Upper lobe of left lung (tissue), 6 donors: ENCODE measurements at regions not wholly inside any gene's neighbourhood (a gene's known extent, or its start where the extent isn't known, plus 50 kb on each side); places are given as distances from the start of the nearest gene placed in this dataset.

Experiments
- ATAC-seq, 2 donors: fragments of 200-7000 bp; cut with Tn5 transposase; one replicate each; pipeline ENCODE4 v1.9.1; 2022; ENCODE audit warnings: mild to moderate bottlenecking in 2 of 2, moderate library complexity in 2 of 2; ENCODE audit not compliant: low FRiP score in 2 of 2
- DNase-seq, 2 donors: peaks; one replicate each; pipeline ENCODE4 v3.0.0-alpha.2; 2019 to 2020
- H3K27ac ChIP-seq, 4 donors: fragments of 200-600 bp; sonication (generic); one replicate each; pipeline ENCODE4 v1.5.1; 2016 to 2019
- H3K27me3 ChIP-seq, 4 donors: fragments of 200-600 bp; sonication (generic); one replicate each; pipeline ENCODE4 v1.5.1; 2017 to 2019
- H3K36me3 ChIP-seq, 4 donors: fragments of 200-600 bp; sonication (generic); one replicate each; pipeline ENCODE4 v1.5.1; 2016 to 2019
- H3K4me1 ChIP-seq, 4 donors: fragments of 200-600 bp; sonication (generic); one replicate each; pipeline ENCODE4 v1.5.1; 2018 to 2019
- H3K4me3 ChIP-seq, 4 donors: fragments of 200-600 bp; sonication (generic); one replicate each; pipeline ENCODE4 v1.5.1; 2017 to 2019; ENCODE audit warnings: mild to moderate bottlenecking in 2 of 4, moderate library complexity in 1 of 4
- H3K9me3 ChIP-seq, 4 donors: fragments of 200-600 bp; sonication (generic); one replicate each; pipeline ENCODE4 v1.5.1; 2018 to 2019
- EP300 ChIP-seq, 4 donors: sonication (generic); formaldehyde crosslinking; IDR thresholded peaks; one replicate each; pipeline ENCODE4 v1.5.1; 2017; ENCODE audit warnings: antibody characterized with exemption in 4 of 4, control low read depth in 2 of 4
- POLR2A ChIP-seq, 4 donors: fragments of 450-650 bp; IDR thresholded peaks; one replicate each; pipeline ENCODE4 v1.5.1; 2016 to 2017; ENCODE audit warnings: antibody characterized with exemption in 4 of 4, mild to moderate bottlenecking in 2 of 4
- POLR2AphosphoS5 ChIP-seq, 2 donors: sonication (generic); formaldehyde crosslinking; IDR thresholded peaks; one replicate each; pipeline ENCODE4 v1.5.1; 2017; ENCODE audit warnings: antibody characterized with exemption in 2 of 2
- WGBS, 2 donors: methylation state at CpG; one replicate each; pipeline ENCODE4 v1.1.5; 2017 to 2018; 5-methylcytosine and 5-hydroxymethylcytosine counted together
- TF ChIP-seq, protein P1 (sequence below), 6 experiments: fragments of 450-650 bp in 4 of 6; fragments of 200-600 bp in 2 of 6; sonication (generic) in 2 of 6; IDR thresholded peaks; one replicate each; pipeline ENCODE4 v1.5.1; 2016 to 2019; ENCODE audit warnings: antibody characterized with exemption in 6 of 6
- donor health status: DM: no; HTN: no; CAD: no; lungs with moderate emphysema.
- donor health status: DM: no; HTN: yes; CAD: no; lungs with severe emphysema.

DNA sequence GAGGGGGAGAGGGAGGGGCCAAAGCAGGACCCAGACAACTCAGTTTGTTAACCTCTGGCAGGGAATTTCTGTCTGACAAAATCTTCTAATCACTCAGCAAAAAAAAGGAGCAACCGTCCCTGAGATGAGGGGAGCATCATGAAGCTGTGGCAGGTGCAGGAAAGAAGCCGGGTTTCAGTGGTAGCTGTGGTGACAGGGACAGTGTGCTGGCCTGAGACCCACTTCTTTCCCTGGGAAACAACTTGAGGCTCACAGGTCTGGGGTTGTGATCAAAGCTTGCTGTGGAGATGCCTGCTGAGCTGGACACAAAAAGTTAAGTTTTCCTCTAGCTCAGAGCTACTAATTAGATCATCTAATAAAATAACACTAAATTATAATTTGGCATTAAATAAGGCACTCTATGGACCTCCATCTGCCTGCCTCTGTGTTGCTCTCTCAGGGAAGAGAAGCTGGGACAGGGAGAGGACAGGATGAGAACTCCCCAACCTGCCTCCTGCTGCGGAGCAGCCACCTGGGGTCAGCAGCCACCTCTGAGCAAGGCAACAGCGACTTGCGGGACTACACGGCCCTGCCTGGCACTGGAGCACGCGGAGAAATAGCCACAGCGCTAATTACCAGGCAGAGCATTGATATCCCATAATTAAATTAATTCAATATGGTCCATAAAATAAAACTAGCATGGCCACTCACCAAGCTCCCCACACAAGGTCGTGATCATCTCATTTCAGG is 104.6 kb upstream of the TEX51 start:
- WGBS, 2 donors: 53 to 64% methylated on average over 10 of the region's 10 CpGs
- ATAC-seq (no peak), DNase-seq (no peak)
- no peak for TF ChIP-seq EP300 (IDR thresholded peaks at IDR 0.05)
- TF ChIP-seq POLR2AphosphoS5 (IDR thresholded peaks at IDR 0.05): no peak
- no peak for TF ChIP-seq POLR2A (IDR thresholded peaks at IDR 0.05)
- TF ChIP-seq, protein P1, sequence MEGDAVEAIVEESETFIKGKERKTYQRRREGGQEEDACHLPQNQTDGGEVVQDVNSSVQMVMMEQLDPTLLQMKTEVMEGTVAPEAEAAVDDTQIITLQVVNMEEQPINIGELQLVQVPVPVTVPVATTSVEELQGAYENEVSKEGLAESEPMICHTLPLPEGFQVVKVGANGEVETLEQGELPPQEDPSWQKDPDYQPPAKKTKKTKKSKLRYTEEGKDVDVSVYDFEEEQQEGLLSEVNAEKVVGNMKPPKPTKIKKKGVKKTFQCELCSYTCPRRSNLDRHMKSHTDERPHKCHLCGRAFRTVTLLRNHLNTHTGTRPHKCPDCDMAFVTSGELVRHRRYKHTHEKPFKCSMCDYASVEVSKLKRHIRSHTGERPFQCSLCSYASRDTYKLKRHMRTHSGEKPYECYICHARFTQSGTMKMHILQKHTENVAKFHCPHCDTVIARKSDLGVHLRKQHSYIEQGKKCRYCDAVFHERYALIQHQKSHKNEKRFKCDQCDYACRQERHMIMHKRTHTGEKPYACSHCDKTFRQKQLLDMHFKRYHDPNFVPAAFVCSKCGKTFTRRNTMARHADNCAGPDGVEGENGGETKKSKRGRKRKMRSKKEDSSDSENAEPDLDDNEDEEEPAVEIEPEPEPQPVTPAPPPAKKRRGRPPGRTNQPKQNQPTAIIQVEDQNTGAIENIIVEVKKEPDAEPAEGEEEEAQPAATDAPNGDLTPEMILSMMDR (IDR thresholded peaks at IDR 0.05): no peak
- no peaks in the 10 kb centered on the region for H3K36me3 ChIP-seq
- no peaks in the 10 kb centered on the region for H3K27me3 ChIP-seq
- H3K4me3 ChIP-seq: no peak overlapping the region
- H3K9me3 ChIP-seq: no peaks in the 10 kb centered on the region
- no peak overlapping the region for H3K27ac ChIP-seq
- H3K4me1 ChIP-seq: no peaks in the 10 kb centered on the region

DNA sequence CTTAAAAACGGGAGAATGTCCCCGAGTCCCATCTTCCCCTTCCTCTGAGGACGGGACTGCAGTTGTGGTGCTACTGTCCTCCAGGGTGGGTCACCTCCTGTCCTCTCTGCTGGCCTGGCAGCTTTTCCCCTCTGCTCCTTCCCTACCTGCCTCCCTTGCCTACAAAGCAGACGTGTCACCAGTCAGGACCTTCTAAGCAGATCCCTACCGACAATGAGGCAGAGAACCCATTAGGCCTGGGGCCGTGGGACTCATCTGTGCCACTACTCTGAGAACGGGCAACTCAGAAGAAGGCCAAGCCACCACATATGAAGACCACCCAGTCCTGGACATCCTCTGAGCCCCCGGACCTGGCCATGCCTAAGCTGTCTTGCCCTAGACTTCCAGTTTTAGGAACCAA is 103.0 kb upstream of the TEX51 start:
- DNase-seq: no peak
- Histone ChIP-seq H3K27ac (no peak overlapping the region), H3K4me3 (no peak overlapping the region), H3K36me3 (no peaks in the 10 kb centered on the region), H3K27me3 (no peaks in the 10 kb centered on the region), H3K4me1 (no peaks in the 10 kb centered on the region), H3K9me3 (no peaks in the 10 kb centered on the region)
- TF ChIP-seq, protein P1 (IDR thresholded peaks at IDR 0.05): no peak
- TF ChIP-seq POLR2AphosphoS5 (IDR thresholded peaks at IDR 0.05) (no peak), POLR2A (IDR thresholded peaks at IDR 0.05) (no peak), EP300 (IDR thresholded peaks at IDR 0.05) (no peak)
- ATAC-seq: no peak
- WGBS, 2 donors: 79 to 92% methylated on average over 7 to 8 of the region's 8 CpGs

DNA sequence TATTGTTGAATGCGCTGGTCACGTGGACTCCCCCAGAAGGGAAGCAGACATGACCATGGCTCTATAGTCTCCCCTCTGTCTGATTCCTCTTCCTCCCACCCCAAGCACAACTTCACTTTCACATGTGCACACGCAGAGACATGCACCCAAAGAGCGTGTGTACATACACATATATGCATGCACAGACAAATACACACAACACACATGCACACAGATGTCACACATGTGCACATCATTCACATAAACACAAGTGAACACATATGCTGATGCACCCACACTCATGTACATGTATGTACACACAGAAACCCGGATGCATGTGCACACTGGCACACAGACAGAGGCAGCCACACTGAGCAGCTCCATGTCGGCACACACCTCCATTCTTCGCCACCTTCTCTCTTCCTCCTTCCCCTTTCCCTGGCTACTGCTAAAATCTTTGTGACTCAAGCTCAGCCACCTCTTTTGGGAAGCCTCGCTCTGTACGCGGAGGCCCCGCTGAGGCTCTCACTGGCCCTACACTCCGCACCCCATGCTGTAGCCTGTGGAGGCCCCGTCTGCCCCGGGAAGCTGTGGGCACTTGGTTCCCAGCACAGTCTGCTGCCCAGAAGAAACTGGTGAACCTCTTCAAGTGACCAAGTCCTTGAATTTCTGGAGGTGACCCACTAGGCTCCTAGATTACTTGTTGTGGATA is 101.6 kb upstream of the TEX51 start:
- DNase-seq (no peak), ATAC-seq (no peak)
- WGBS, 2 donors: 94% methylated on average over 12 to 14 of the region's 14 CpGs
- TF ChIP-seq POLR2AphosphoS5 (IDR thresholded peaks at IDR 0.05) (no peak), EP300 (IDR thresholded peaks at IDR 0.05) (no peak), POLR2A (IDR thresholded peaks at IDR 0.05) (no peak)
- TF ChIP-seq, protein P1 (IDR thresholded peaks at IDR 0.05): no peak
- Histone ChIP-seq H3K27ac (no peak overlapping the region), H3K9me3 (no peaks in the 10 kb centered on the region), H3K4me3 (no peak overlapping the region), H3K27me3 (no peaks in the 10 kb centered on the region), H3K36me3 (no peaks in the 10 kb centered on the region), H3K4me1 (no peaks in the 10 kb centered on the region)

DNA sequence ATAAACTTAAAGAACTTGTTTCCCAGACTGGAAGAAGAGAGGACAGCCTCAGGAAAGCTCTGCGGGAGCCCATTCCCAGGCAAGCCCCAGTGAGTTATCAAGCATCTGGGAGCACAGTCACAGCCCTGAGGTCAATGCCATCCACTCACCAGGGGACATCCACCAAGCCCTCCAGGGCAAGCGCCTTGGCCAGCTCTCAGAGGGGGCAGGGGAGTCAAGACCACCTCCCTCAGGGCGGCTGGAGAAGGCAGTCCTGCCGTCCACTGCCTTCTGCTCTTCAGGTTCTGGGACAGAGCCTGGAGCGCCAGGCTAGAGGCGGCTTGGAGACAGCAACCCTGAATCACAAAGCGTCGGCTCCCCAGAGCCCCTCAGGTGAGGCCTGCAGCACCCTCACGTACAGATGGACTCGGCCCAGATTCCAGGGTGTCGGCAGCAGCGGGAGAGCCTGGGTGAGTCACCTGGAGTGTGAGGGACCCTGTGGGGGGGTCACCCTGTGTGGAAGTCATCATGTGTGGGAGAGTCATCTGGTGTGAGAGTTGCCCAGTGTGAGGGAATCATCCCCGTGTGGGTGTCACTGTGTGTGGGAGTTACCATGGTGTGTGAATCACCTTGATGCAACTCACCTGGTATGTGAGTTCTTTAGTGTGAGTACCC is 100.9 kb upstream of the TEX51 start:
- Histone ChIP-seq H3K4me1 (no peaks in the 10 kb centered on the region), H3K36me3 (no peaks in the 10 kb centered on the region), H3K9me3 (no peaks in the 10 kb centered on the region), H3K27me3 (no peaks in the 10 kb centered on the region), H3K4me3 (no peak overlapping the region), H3K27ac (no peak overlapping the region)
- 88 to 93% methylated on average over 7 to 13 of the region's 13 CpGs for WGBS, 2 donors
- peak; percentile 16 to 17 for ATAC-seq
- DNase-seq: no peak
- TF ChIP-seq, protein P1 (IDR thresholded peaks at IDR 0.05): no peak
